ENCODE measurements at regions not wholly inside any gene's neighbourhood (a gene's known extent, or its start where the extent isn't known, plus 50 kb on each side); places are given as distances from the start of the nearest gene placed in this dataset.

DNA sequence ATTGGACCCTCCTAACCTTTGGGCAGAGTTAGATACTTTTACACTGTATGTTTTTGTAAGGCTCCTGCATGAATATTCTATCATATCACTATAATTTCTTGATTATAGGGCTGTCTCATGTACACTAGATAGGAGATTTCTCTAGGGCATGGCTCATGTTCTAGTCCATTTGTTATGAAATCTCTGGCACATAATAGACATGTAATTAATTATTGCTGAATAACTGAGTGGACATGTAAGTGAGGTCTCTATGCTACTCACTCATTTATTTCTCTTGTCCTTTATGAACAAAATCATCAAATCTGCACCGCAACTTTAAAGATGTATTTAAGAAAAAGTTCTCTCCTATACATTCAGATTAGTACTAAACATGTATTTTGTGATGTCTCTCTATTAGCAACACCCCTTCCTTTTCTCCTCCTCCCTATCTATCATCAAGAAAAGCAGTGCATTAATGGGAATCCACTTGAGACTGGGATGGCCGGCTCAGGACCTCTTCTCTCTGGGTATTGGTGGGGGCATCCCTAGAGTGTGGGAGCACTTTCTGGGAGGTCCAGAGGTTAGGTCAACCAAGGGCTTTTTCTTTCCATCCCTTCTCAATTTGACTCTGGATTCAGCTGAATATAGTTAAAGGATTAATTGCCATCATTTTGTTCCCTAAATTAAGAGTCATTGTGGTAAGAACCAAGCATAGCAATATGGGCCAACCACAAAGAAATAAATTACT is 168.0 kb upstream of the HMGA2 start:
- H3K9me3 ChIP-seq (ENCODE audit: control insufficient read depth, insufficient read depth, low read depth, low read length) = peaks cover 10% of the 10 kb centered on the region; the same call in 1 of the 2 replicates
- ATAC-seq = peak; percentile 64
- H3K4me3 ChIP-seq (ENCODE audit: low read depth in 2 of 2, low read length in 2 of 2) = no peak overlapping the region
- in situ Hi-C loops (cut with HindIII; ENCODE audit: low pct_unique_long_range_greater_than_20kb, low sequenced_read_pairs) (no loop called here), intact Hi-C loops (cut with micrococcal nuclease; ENCODE audit: unreplicated experiment) (no loop called here)
- CTCF ChIA-PET = no interaction called here
- H3K4me1 ChIP-seq (ENCODE audit: control insufficient read depth, insufficient read depth, low read length) = peaks cover 3% of the 10 kb centered on the region; the same call in 1 of the 2 replicates
- peak overlapping the region; percentile 45 for H3K27ac ChIP-seq (ENCODE audit: low read length)
- no TSS peak for BruUV-seq (replicated peaks)
- DNase-seq (ENCODE audit: low read depth, low spot score) = no peak
- TF ChIP-seq, protein P1, sequence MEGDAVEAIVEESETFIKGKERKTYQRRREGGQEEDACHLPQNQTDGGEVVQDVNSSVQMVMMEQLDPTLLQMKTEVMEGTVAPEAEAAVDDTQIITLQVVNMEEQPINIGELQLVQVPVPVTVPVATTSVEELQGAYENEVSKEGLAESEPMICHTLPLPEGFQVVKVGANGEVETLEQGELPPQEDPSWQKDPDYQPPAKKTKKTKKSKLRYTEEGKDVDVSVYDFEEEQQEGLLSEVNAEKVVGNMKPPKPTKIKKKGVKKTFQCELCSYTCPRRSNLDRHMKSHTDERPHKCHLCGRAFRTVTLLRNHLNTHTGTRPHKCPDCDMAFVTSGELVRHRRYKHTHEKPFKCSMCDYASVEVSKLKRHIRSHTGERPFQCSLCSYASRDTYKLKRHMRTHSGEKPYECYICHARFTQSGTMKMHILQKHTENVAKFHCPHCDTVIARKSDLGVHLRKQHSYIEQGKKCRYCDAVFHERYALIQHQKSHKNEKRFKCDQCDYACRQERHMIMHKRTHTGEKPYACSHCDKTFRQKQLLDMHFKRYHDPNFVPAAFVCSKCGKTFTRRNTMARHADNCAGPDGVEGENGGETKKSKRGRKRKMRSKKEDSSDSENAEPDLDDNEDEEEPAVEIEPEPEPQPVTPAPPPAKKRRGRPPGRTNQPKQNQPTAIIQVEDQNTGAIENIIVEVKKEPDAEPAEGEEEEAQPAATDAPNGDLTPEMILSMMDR (IDR thresholded peaks at IDR 0.05) = no peak
- TF ChIP-seq SIN3A (IDR thresholded peaks at IDR 0.05; ENCODE audit: borderline replicate concordance, insufficient read depth, low read depth, low read length) (no peak), TCF7L2 (IDR thresholded peaks at IDR 0.05; ENCODE audit: low read depth, low read length) (no peak), POLR2AphosphoS5 (IDR thresholded peaks at IDR 0.05; ENCODE audit: low read depth, low read length) (no peak)
- TF ChIP-seq, protein P2, sequence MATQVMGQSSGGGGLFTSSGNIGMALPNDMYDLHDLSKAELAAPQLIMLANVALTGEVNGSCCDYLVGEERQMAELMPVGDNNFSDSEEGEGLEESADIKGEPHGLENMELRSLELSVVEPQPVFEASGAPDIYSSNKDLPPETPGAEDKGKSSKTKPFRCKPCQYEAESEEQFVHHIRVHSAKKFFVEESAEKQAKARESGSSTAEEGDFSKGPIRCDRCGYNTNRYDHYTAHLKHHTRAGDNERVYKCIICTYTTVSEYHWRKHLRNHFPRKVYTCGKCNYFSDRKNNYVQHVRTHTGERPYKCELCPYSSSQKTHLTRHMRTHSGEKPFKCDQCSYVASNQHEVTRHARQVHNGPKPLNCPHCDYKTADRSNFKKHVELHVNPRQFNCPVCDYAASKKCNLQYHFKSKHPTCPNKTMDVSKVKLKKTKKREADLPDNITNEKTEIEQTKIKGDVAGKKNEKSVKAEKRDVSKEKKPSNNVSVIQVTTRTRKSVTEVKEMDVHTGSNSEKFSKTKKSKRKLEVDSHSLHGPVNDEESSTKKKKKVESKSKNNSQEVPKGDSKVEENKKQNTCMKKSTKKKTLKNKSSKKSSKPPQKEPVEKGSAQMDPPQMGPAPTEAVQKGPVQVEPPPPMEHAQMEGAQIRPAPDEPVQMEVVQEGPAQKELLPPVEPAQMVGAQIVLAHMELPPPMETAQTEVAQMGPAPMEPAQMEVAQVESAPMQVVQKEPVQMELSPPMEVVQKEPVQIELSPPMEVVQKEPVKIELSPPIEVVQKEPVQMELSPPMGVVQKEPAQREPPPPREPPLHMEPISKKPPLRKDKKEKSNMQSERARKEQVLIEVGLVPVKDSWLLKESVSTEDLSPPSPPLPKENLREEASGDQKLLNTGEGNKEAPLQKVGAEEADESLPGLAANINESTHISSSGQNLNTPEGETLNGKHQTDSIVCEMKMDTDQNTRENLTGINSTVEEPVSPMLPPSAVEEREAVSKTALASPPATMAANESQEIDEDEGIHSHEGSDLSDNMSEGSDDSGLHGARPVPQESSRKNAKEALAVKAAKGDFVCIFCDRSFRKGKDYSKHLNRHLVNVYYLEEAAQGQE (IDR thresholded peaks at IDR 0.05; ENCODE audit: insufficient read depth in 1 of 2, low read depth in 2 of 2, low read length in 1 of 2) = no peak
- H3K27me3 ChIP-seq (ENCODE audit: control insufficient read depth, insufficient read depth, low read length) = no peaks in the 10 kb centered on the region
- H3K36me3 ChIP-seq (ENCODE audit: control insufficient read depth, insufficient read depth, low read length) = no peaks in the 10 kb centered on the region
- POLR2A ChIA-PET = no interaction called here

DNA sequence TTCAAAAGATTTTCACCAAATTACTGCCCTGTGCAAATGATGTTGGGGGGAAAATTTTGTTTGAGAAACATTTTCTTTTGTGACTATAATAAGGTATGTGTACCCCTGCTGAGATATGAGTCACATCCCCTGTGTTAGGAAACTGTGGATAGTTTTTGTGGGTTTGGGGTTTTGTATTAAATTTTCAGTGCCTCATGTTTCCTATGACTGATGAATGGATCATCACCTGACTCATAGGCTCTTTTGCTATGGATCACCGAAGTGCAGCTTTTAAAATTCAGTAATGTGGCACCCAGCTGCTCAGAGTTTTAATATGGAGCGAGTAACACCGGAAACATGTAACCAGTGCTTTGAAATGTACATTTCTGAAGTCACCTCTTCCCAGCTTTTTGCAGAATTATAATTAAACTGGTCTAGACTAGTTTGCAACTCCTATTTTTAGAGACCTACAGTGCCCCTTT is 167.4 kb upstream of the HMGA2 start:
- intact Hi-C loops (cut with micrococcal nuclease; ENCODE audit: unreplicated experiment) = no loop called here

DNA sequence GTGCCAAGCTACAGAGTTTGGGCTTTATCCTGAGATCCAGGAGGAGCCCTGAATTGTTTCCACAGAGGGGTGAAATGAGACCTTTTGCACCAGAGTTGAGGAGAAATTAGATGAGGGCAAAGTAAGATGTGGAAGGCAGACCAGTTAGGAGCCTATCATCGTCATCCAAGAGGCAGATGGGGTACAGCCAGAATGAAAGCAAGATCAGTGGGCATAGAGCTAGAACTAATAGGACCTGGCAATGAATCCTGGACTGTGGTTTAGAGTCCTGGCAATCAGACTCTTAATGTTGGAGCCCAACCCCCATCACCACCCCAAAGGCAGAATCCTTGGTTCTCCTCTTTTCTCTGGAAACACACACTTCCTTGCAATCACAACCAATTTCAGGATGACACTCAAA is 166.6 kb upstream of the HMGA2 start:
- Histone ChIP-seq H3K4me1 (ENCODE audit: control insufficient read depth, insufficient read depth, low read length) (peaks cover 3% of the 10 kb centered on the region; the same call in 1 of the 2 replicates), H3K36me3 (ENCODE audit: control insufficient read depth, insufficient read depth, low read length) (no peaks in the 10 kb centered on the region), H3K4me3 (ENCODE audit: low read depth in 2 of 2, low read length in 2 of 2) (no peak overlapping the region), H3K27ac (ENCODE audit: low read length) (peak overlapping the region; percentile 48; the same call in 1 of the 2 replicates), H3K27me3 (ENCODE audit: control insufficient read depth, insufficient read depth, low read length) (no peaks in the 10 kb centered on the region), H3K9me3 (ENCODE audit: control insufficient read depth, insufficient read depth, low read depth, low read length) (peaks cover 7% of the 10 kb centered on the region; the same call in 1 of the 2 replicates)
- TF ChIP-seq POLR2AphosphoS5 (IDR thresholded peaks at IDR 0.05; ENCODE audit: low read depth, low read length) (no peak), TCF7L2 (IDR thresholded peaks at IDR 0.05; ENCODE audit: low read depth, low read length) (no peak), SIN3A (IDR thresholded peaks at IDR 0.05; ENCODE audit: borderline replicate concordance, insufficient read depth, low read depth, low read length) (no peak)
- TF ChIP-seq, protein P2 (IDR thresholded peaks at IDR 0.05; ENCODE audit: insufficient read depth in 1 of 2, low read depth in 2 of 2, low read length in 1 of 2) = no peak
- TF ChIP-seq, protein P1 (IDR thresholded peaks at IDR 0.05) = no peak
- no TSS peak for BruUV-seq (replicated peaks)
- no peak for ATAC-seq
- intact Hi-C loops (cut with micrococcal nuclease; ENCODE audit: unreplicated experiment) = no loop called here
- POLR2A ChIA-PET = no interaction called here
- DNase-seq (ENCODE audit: low read depth, low spot score) = no peak
- CTCF ChIA-PET = no interaction called here
- in situ Hi-C loops (cut with HindIII; ENCODE audit: low pct_unique_long_range_greater_than_20kb, low sequenced_read_pairs) = no loop called here

More for the DNA sequence above, 167.4 kb upstream of the HMGA2 start:
- in situ Hi-C loops (cut with HindIII; ENCODE audit: low pct_unique_long_range_greater_than_20kb, low sequenced_read_pairs) = no loop called here
- no TSS peak for BruUV-seq (replicated peaks)
- TF ChIP-seq SIN3A (IDR thresholded peaks at IDR 0.05; ENCODE audit: borderline replicate concordance, insufficient read depth, low read depth, low read length) (no peak), POLR2AphosphoS5 (IDR thresholded peaks at IDR 0.05; ENCODE audit: low read depth, low read length) (no peak), TCF7L2 (IDR thresholded peaks at IDR 0.05; ENCODE audit: low read depth, low read length) (peak; percentile 30; the same call in 1 of the 2 replicates)
- H3K9me3 ChIP-seq (ENCODE audit: control insufficient read depth, insufficient read depth, low read depth, low read length) = peaks cover 9% of the 10 kb centered on the region; the same call in 1 of the 2 replicates
- ChIA-PET CTCF (no interaction called here), POLR2A (no interaction called here)
- H3K4me1 ChIP-seq (ENCODE audit: control insufficient read depth, insufficient read depth, low read length) = peaks cover 3% of the 10 kb centered on the region; the same call in 1 of the 2 replicates
- ATAC-seq (peak; percentile 93), DNase-seq (ENCODE audit: low read depth, low spot score) (peak; percentile 97)
- H3K27ac ChIP-seq (ENCODE audit: low read length) = peak overlapping the region; percentile 48
- no peaks in the 10 kb centered on the region for H3K27me3 ChIP-seq (ENCODE audit: control insufficient read depth, insufficient read depth, low read length)
- H3K4me3 ChIP-seq (ENCODE audit: low read depth in 2 of 2, low read length in 2 of 2) = no peak overlapping the region
- H3K36me3 ChIP-seq (ENCODE audit: control insufficient read depth, insufficient read depth, low read length) = no peaks in the 10 kb centered on the region

Data from Panc1 (cell line).